ENCODE measurements at regions not wholly inside any gene's neighbourhood (a gene's known extent, or its start where the extent isn't known, plus 50 kb on each side); places are given as distances from the start of the nearest gene placed in this dataset.

DNA sequence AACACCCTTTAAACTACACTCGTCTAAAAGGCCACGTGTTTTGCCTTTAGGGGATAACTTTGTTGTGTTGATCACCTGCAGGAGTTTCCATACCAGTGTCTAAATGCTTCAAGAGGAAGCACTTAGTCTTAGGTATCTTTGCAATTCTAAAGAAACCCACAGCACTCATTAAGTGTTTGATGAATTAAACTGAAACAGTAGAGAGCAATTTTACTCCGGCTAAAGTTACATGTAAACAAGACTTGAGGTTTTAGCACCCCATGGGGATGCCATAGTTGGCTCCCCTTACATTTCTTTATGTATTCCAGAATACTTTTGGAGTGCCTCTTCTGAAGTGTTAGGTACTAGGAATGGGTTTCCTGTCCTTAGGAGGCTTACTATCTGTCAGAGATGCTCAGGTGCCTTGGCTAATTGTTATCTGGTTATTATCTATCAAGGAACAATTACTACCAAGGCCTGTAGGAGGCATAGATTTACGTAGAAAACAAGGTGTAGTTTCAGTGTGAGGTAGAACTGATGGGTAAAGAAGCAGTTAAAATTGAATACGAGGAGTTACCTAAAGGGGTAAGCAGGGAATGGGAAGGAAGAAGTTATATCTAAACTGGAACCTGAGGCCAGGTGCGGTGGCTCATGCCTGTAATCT lies 176.8 kb upstream of the SAMSN1 start:
- H3K9me3 ChIP-seq (ENCODE audit: low read depth): no peaks in the 10 kb centered on the region
- no peak overlapping the region for H3K27ac ChIP-seq
- Mint-ChIP-seq H3K27ac (no peak overlapping the region), H3K36me3 (no peaks in the 10 kb centered on the region), H3K27me3 (ENCODE audit: insufficient read depth, low read depth) (no peaks in the 10 kb centered on the region), H3K9me3 (no peaks in the 10 kb centered on the region), H3K4me3 (no peak overlapping the region), H3K4me1 (no peaks in the 10 kb centered on the region)
- no peaks in the 10 kb centered on the region for H3K4me1 ChIP-seq
- TF ChIP-seq EZH2phosphoT487 (IDR thresholded peaks at IDR 0.05) (no peak), EZH2 (IDR thresholded peaks at IDR 0.05) (no peak)
- TF ChIP-seq, protein P1, sequence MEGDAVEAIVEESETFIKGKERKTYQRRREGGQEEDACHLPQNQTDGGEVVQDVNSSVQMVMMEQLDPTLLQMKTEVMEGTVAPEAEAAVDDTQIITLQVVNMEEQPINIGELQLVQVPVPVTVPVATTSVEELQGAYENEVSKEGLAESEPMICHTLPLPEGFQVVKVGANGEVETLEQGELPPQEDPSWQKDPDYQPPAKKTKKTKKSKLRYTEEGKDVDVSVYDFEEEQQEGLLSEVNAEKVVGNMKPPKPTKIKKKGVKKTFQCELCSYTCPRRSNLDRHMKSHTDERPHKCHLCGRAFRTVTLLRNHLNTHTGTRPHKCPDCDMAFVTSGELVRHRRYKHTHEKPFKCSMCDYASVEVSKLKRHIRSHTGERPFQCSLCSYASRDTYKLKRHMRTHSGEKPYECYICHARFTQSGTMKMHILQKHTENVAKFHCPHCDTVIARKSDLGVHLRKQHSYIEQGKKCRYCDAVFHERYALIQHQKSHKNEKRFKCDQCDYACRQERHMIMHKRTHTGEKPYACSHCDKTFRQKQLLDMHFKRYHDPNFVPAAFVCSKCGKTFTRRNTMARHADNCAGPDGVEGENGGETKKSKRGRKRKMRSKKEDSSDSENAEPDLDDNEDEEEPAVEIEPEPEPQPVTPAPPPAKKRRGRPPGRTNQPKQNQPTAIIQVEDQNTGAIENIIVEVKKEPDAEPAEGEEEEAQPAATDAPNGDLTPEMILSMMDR (IDR thresholded peaks at IDR 0.05): no peak
- no peak overlapping the region for H3K9ac ChIP-seq
- H3K4me2 ChIP-seq: no peak overlapping the region
- no peaks in the 10 kb centered on the region for H3K36me3 ChIP-seq
- H3F3A ChIP-seq (ENCODE audit: low read depth): no peaks in the 10 kb centered on the region
- DNase-seq (ENCODE audit: low spot score): no peak
- H3K27me3 ChIP-seq: no peaks in the 10 kb centered on the region
- H4K20me1 ChIP-seq (ENCODE audit: low read depth): no peaks in the 10 kb centered on the region
- no peaks in the 10 kb centered on the region for H3K79me2 ChIP-seq (ENCODE audit: low read depth)
- H3K4me3 ChIP-seq: no peak overlapping the region
- H2AFZ ChIP-seq (replicated peaks): no peak overlapping the region

DNA sequence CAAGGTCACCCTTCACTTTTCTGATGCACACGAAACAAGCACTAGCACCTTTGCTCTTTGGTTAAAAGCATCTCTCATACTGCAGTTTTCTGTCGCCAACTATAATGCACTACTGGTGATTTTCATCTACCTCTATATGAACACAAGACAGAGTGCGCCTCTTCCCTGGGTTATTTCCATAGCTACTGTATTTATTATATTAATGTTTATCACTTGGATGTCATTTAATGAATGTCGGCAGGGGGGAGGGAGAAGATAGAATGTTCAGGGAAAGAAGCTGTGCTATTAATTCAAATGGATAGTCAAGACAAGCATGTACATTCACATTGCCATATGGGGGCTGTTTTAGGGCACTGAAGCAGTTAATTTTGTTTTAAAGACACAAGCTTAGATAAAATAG lies 174.1 kb upstream of the SAMSN1 start:
- H3K4me1 ChIP-seq: no peaks in the 10 kb centered on the region
- H3K4me3 ChIP-seq: no peak overlapping the region
- no peak for DNase-seq (ENCODE audit: low spot score)
- TF ChIP-seq, protein P1 (IDR thresholded peaks at IDR 0.05): no peak
- no peak for TF ChIP-seq EZH2phosphoT487 (IDR thresholded peaks at IDR 0.05)
- H3K27ac ChIP-seq: no peak overlapping the region
- Mint-ChIP-seq H3K9me3 (no peaks in the 10 kb centered on the region), H3K27ac (no peak overlapping the region), H3K27me3 (ENCODE audit: insufficient read depth, low read depth) (no peaks in the 10 kb centered on the region), H3K4me1 (no peaks in the 10 kb centered on the region), H3K4me3 (no peak overlapping the region), H3K36me3 (no peaks in the 10 kb centered on the region)
- H3K27me3 ChIP-seq: no peaks in the 10 kb centered on the region
- H3K9me3 ChIP-seq (ENCODE audit: low read depth): no peaks in the 10 kb centered on the region
- H2AFZ ChIP-seq (replicated peaks): no peak overlapping the region
- no peaks in the 10 kb centered on the region for H3K36me3 ChIP-seq
- H4K20me1 ChIP-seq (ENCODE audit: low read depth): no peaks in the 10 kb centered on the region
- no peaks in the 10 kb centered on the region for H3F3A ChIP-seq (ENCODE audit: low read depth)
- no peak overlapping the region for H3K4me2 ChIP-seq
- H3K79me2 ChIP-seq (ENCODE audit: low read depth): no peaks in the 10 kb centered on the region
- H3K9ac ChIP-seq: no peak overlapping the region

DNA sequence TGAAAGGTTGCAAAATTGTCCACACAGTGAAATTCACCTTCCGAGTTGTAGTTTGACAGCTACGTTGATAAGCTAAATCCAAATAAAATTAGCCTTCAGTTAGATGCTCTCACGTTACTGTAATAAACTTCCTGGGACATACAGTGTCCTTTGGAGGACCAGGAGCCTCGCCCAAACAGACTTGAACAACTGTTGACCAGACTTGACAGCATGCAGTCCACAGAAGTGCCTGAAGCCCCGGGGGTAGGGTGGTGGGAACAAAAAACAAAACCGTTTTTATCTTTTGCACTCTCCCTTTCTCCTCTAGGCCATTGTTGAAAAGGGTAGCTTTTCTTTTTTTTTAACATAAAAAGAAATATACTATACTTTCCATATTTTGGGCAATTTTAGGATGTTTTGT lies 172.8 kb upstream of the SAMSN1 start:
- Histone ChIP-seq H3K36me3 (no peaks in the 10 kb centered on the region), H3K9ac (no peak overlapping the region), H3K4me1 (no peaks in the 10 kb centered on the region), H2AFZ (replicated peaks) (no peak overlapping the region), H3K9me3 (ENCODE audit: low read depth) (no peaks in the 10 kb centered on the region), H4K20me1 (ENCODE audit: low read depth) (no peaks in the 10 kb centered on the region), H3K27me3 (no peaks in the 10 kb centered on the region), H3K27ac (no peak overlapping the region), H3F3A (ENCODE audit: low read depth) (no peaks in the 10 kb centered on the region), H3K79me2 (ENCODE audit: low read depth) (no peaks in the 10 kb centered on the region), H3K4me2 (no peak overlapping the region), H3K4me3 (no peak overlapping the region)
- H3K27ac Mint-ChIP-seq: no peak overlapping the region
- H3K36me3 Mint-ChIP-seq: no peaks in the 10 kb centered on the region
- H3K4me1 Mint-ChIP-seq: no peaks in the 10 kb centered on the region
- no peak for DNase-seq (ENCODE audit: low spot score)
- H3K4me3 Mint-ChIP-seq: no peak overlapping the region
- H3K9me3 Mint-ChIP-seq: no peaks in the 10 kb centered on the region
- TF ChIP-seq, protein P1 (IDR thresholded peaks at IDR 0.05): no peak
- no peak for TF ChIP-seq EZH2phosphoT487 (IDR thresholded peaks at IDR 0.05)
- no peak for TF ChIP-seq EZH2 (IDR thresholded peaks at IDR 0.05)
- no peaks in the 10 kb centered on the region for H3K27me3 Mint-ChIP-seq (ENCODE audit: insufficient read depth, low read depth)
